K562 (cell line): ENCODE measurements at regions not wholly inside any gene's neighbourhood (a gene's known extent, or its start where the extent isn't known, plus 50 kb on each side); places are given as distances from the start of the nearest gene placed in this dataset.

Source experiments
- ATAC-seq: fragments of 200-7000 bp; cut with Tn5 transposase; 3 replicates; pipeline ENCODE4 v1.9.1; 2020; ENCODE audit warnings: moderate library complexity
- BruUV-seq: library from RNA; stranded (reverse); fragments of 400-500 nt; replicated peaks from 2 replicates; lab custom pipeline; 2021; lab: Mats Ljungman, UMichigan
- CTCF ChIA-PET: fragments of 300-600 bp; formaldehyde crosslinking; extraction: SDS; loops from one replicate; lab custom pipeline; 2021; ENCODE audit warnings: low intra/inter-chr PET ratio; lab: Yijun Ruan, JAX
- POLR2A ChIA-PET: fragments of 300-600, 350-650 bp; sonication (Branson Sonifier 250); formaldehyde crosslinking; extraction: SDS; loops from one replicate; lab custom pipeline; 2021; ENCODE audit warnings: antibody characterized with exemption, inconsistent platforms; lab: Yijun Ruan, JAX
- DNase-seq, 4 experiments: peaks; one replicate each; pipeline versions ENCODE4 v3.0.0 to v3.0.0-alpha.2; 2011 to 2018; ENCODE audit warnings: low spot score in 3 of 4, mixed read lengths in 3 of 4; ENCODE audit errors: extremely low read depth in 1 of 4
- FAIRE-seq: peaks from 2 replicates; lab custom pipeline; 2011; peaks lifted over from hg19 to GRCh38; lab: Jason Lieb, UNC
- H2AFZ ChIP-seq: 2 replicates; pipeline ENCODE4 v1.6.0; 2011; ENCODE audit warnings: low read depth, low read length, control low read depth, inconsistent platforms
- H3K27ac ChIP-seq: fragments of 200-600 bp; 3 replicates; pipeline ENCODE4 v1.8.0; 2011; ENCODE audit warnings: low read depth, mild to moderate bottlenecking, control low read depth, inconsistent platforms, low read length, moderate library complexity, mixed read lengths; ENCODE audit errors: extremely low read depth
- H3K27me3 ChIP-seq, 2 experiments: fragments of 300-600 bp in 1 of 2; 2 replicates in 1 of 2; 3 replicates in 1 of 2; pipeline versions ENCODE4 v1.6.0 to v1.8.0; 2011; ENCODE audit warnings: inconsistent platforms in 2 of 2, low read length in 2 of 2, mild to moderate bottlenecking in 1 of 2, mixed read lengths in 1 of 2, moderate library complexity in 1 of 2; ENCODE audit not compliant: control insufficient read depth in 2 of 2, insufficient read depth in 2 of 2
- H3K36me3 ChIP-seq: fragments of 300-600 bp; 3 replicates; pipeline ENCODE4 v1.8.0; 2011; ENCODE audit warnings: mild to moderate bottlenecking, low read length, inconsistent platforms; ENCODE audit not compliant: control insufficient read depth, insufficient read depth
- H3K4me1 ChIP-seq, 2 experiments: fragments of 200-600 bp in 1 of 2; replicated peaks in 1 of 2; 2 replicates in 1 of 2; 3 replicates in 1 of 2; pipeline versions ENCODE4 v1.5.1 to v1.8.0; 2011; ENCODE audit warnings: inconsistent platforms in 2 of 2, low read length in 2 of 2, mild to moderate bottlenecking in 1 of 2, mixed read lengths in 1 of 2, moderate library complexity in 1 of 2; ENCODE audit not compliant: control insufficient read depth in 2 of 2, insufficient read depth in 2 of 2
- H3K4me2 ChIP-seq: 2 replicates; pipeline ENCODE4 v1.6.1; 2011; ENCODE audit warnings: low read length, control low read depth, inconsistent platforms, mixed read lengths; ENCODE audit not compliant: insufficient read depth
- H3K4me3 ChIP-seq: fragments of 200-600 bp; sonication (generic), shearing (Covaris generic); 2 replicates; pipeline ENCODE4 v1.5.1; 2016; ENCODE audit warnings: control low read depth, inconsistent platforms
- H3K79me2 ChIP-seq: fragments of 200-600 bp; 3 replicates; pipeline ENCODE4 v1.8.0; 2011; ENCODE audit warnings: low read length, inconsistent platforms; ENCODE audit not compliant: control insufficient read depth, insufficient read depth
- H3K9ac ChIP-seq, 2 experiments: 2 replicates each; pipeline versions ENCODE4 v1.6.0 to v1.6.1; 2011; ENCODE audit warnings: low read depth in 2 of 2, low read length in 2 of 2, control low read depth in 1 of 2, inconsistent platforms in 1 of 2, mild to moderate bottlenecking in 1 of 2, mixed read lengths in 1 of 2; ENCODE audit not compliant: insufficient read depth in 1 of 2
- H3K9me1 ChIP-seq: one replicate; pipeline ENCODE4 v1.6.0; 2011; ENCODE audit warnings: inconsistent platforms, mild to moderate bottlenecking, low read length, moderate library complexity; ENCODE audit not compliant: control insufficient read depth, insufficient read depth
- H3K9me3 ChIP-seq: replicated peaks from 2 replicates; pipeline ENCODE4 v1.5.1; 2011; ENCODE audit warnings: low read depth, low read length, inconsistent platforms; ENCODE audit not compliant: control insufficient read depth, insufficient read depth
- H4K20me1 ChIP-seq: replicated peaks from 2 replicates; pipeline ENCODE4 v1.6.1; 2011; ENCODE audit warnings: low read length, inconsistent platforms, mixed read lengths; ENCODE audit not compliant: control insufficient read depth, insufficient read depth
- ARID2 ChIP-seq: fragments of 450-650 bp; IDR thresholded peaks from 2 replicates; pipeline ENCODE4 v1.6.1; 2017; ENCODE audit warnings: antibody characterized with exemption, mild to moderate bottlenecking
- ARNT ChIP-seq, 2 experiments: fragments of 450-650 bp; IDR thresholded peaks; 2 replicates each; pipeline ENCODE4 v1.6.1; 2016; ENCODE audit warnings: mild to moderate bottlenecking in 1 of 2
- CCNT2 ChIP-seq: IDR thresholded peaks from 2 replicates; pipeline ENCODE4 v1.6.1; 2011; ENCODE audit warnings: borderline replicate concordance, low read depth, mild to moderate bottlenecking, moderate library complexity, mixed read lengths, low read length; ENCODE audit not compliant: insufficient read length; ENCODE audit errors: extremely low read depth
- CEBPG ChIP-seq, 3 experiments: fragments of 200-800 bp in 1 of 3; sonication (Bioruptor generic) in 1 of 3; sonication (generic) in 1 of 3; formaldehyde crosslinking in 1 of 3; IDR thresholded peaks in 2 of 3; conservative IDR thresholded peaks in 1 of 3; 2 replicates each; pipeline versions ENCODE4 v1.6.1 to v1.8.0; 2016 to 2022; ENCODE audit warnings: missing compliant biosample characterization in 2 of 3, missing genetic modification characterization in 2 of 3, mild to moderate bottlenecking in 1 of 3, missing genetic modification reagents in 1 of 3
- CREM ChIP-seq: IDR thresholded peaks from 2 replicates; pipeline ENCODE4 v1.6.1; 2014; ENCODE audit warnings: antibody characterized with exemption, low read depth
- EZH2 ChIP-seq: IDR thresholded peaks from 2 replicates; pipeline ENCODE4 v1.6.1; 2012; ENCODE audit warnings: low read depth, mild to moderate bottlenecking, inconsistent platforms, low read length, borderline replicate concordance
- KAT7 ChIP-seq: sonication (generic); formaldehyde crosslinking; IDR thresholded peaks from 2 replicates; pipeline ENCODE4 v1.8.0; 2022; ENCODE audit warnings: missing genetic modification reagents, mild to moderate bottlenecking, borderline replicate concordance
- MCM7 ChIP-seq, 2 experiments: fragments of 450-650 bp; IDR thresholded peaks; 2 replicates each; pipeline ENCODE4 v1.6.1; 2016 to 2018
- POLR2AphosphoS5 ChIP-seq: IDR thresholded peaks from 2 replicates; pipeline ENCODE4 v1.6.1; 2011; ENCODE audit warnings: mild to moderate bottlenecking, low read depth, low read length, moderate library complexity; ENCODE audit not compliant: control insufficient read depth, insufficient read depth
- POLR2G ChIP-seq: fragments of 200-400 bp; formaldehyde crosslinking; IDR thresholded peaks from 2 replicates; pipeline ENCODE4 v1.6.1; 2017; ENCODE audit warnings: low read depth, mild to moderate bottlenecking, antibody characterized with exemption, low read length, moderate library complexity
- SAFB2 ChIP-seq: fragments of 200-400 bp; formaldehyde crosslinking; IDR thresholded peaks from 2 replicates; pipeline ENCODE4 v1.6.1; 2018; ENCODE audit warnings: borderline replicate concordance, low read length, low read depth, moderate library complexity; ENCODE audit not compliant: severe bottlenecking
- SP1 ChIP-seq: sonication (generic); formaldehyde crosslinking; IDR thresholded peaks from 2 replicates; pipeline ENCODE4 v1.8.1; 2022; ENCODE audit warnings: mild to moderate bottlenecking, missing genetic modification reagents
- STAT5B ChIP-seq: fragments of 250-450 bp; sonication (Bioruptor Pico); IDR thresholded peaks from 2 replicates; pipeline ENCODE4 v1.8.0; 2021; ENCODE audit warnings: mild to moderate bottlenecking, inconsistent platforms
- ZNF232 ChIP-seq: sonication (generic); formaldehyde crosslinking; IDR thresholded peaks from 2 replicates; pipeline ENCODE4 v1.8.0; 2022; ENCODE audit warnings: mild to moderate bottlenecking, missing genetic modification reagents
- ZNF316 ChIP-seq: fragments of 450-650 bp; IDR thresholded peaks from 2 replicates; pipeline ENCODE4 v1.6.1; 2016
- WGBS: fragments of 100-300 bp; shearing (Covaris generic); methylation state at CpG from one replicate; pipeline ENCODE4 v1.1.6; 2016; ENCODE audit warnings: low coverage, mixed read lengths; ENCODE audit not compliant: insufficient coverage; ENCODE audit errors: missing lambda C conversion rate; 5-methylcytosine and 5-hydroxymethylcytosine counted together
- in situ Hi-C: fragments of 300-500 bp; cut with MboI; formaldehyde crosslinking; loops from 4 replicates; pipeline ENCODE4 v1.15.0; 2018; ENCODE audit warnings: inconsistent platforms, mixed read lengths
- intact Hi-C: fragments of 100-400 bp; cut with micrococcal nuclease; formaldehyde crosslinking; loops from 2 replicates; pipeline ENCODE4 v1.14.2; 2022
- TF ChIP-seq, protein P1 (sequence below): fragments of 450-650 bp; IDR thresholded peaks from one replicate; pipeline ENCODE4 v1.6.1; 2018; ENCODE audit warnings: mild to moderate bottlenecking, moderate library complexity; ENCODE audit not compliant: partially characterized antibody
- TF ChIP-seq, protein P2 (sequence below), 3 experiments: fragments of 200-800 bp in 1 of 3; fragments of 250-450 bp in 1 of 3; fragments of 450-650 bp in 1 of 3; sonication (Bioruptor Pico) in 1 of 3; sonication (Bioruptor generic) in 1 of 3; formaldehyde crosslinking in 1 of 3; IDR thresholded peaks; 2 replicates each; pipeline versions ENCODE4 v1.6.1 to v1.8.0; 2016 to 2022; ENCODE audit warnings: mild to moderate bottlenecking in 2 of 3, missing genetic modification characterization in 2 of 3, missing compliant biosample characterization in 1 of 3, moderate library complexity in 1 of 3

DNA sequence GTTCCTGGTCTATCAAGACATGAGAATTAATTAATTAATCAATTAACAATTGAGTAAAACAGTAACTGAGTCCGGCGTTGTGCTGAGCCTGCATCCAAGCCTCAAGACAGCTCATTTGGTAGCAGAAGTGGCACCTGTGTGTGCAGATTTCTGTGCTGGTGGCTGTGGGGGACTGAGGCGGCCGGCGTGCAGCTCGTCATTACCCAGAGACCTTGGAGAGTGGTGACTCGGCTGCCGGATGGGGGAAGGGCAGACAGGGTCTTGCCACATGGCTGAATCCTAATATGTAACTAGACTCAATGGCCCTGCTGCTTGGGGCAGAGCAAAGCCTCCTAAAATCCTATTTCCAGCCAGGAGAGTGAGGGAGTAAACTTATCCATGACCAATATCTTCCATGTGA lies 510.2 kb downstream of the TCERG1L start:
- H3K4me2 ChIP-seq = no peak overlapping the region
- FAIRE-seq = no peak
- BruUV-seq = no TSS peak

More for the DNA sequence above, 510.2 kb downstream of the TCERG1L start:
- H4K20me1 ChIP-seq = no peaks in the 10 kb centered on the region
- no peaks in the 10 kb centered on the region for H3K79me2 ChIP-seq
- no peak overlapping the region for H3K9ac ChIP-seq
- no peaks in the 10 kb centered on the region for H3K36me3 ChIP-seq
- no peak overlapping the region for H2AFZ ChIP-seq
- no peak overlapping the region for H3K27ac ChIP-seq
- H3K27me3 ChIP-seq = 0 out of 5 replicates have a peak, but pooled peaks cover 0 to 4% of the 10 kb centered on the region in 2 experiments
- 0% methylated on average over 5 of the region's 8 CpGs for WGBS
- intact Hi-C loops = no loop called here
- in situ Hi-C loops = no loop called here
- no peak overlapping the region for H3K4me3 ChIP-seq
- ChIA-PET CTCF (no interaction called here), POLR2A (no interaction called here)
- no peak for DNase-seq
- no peak for TF ChIP-seq ZNF316
- TF ChIP-seq, protein P1, sequence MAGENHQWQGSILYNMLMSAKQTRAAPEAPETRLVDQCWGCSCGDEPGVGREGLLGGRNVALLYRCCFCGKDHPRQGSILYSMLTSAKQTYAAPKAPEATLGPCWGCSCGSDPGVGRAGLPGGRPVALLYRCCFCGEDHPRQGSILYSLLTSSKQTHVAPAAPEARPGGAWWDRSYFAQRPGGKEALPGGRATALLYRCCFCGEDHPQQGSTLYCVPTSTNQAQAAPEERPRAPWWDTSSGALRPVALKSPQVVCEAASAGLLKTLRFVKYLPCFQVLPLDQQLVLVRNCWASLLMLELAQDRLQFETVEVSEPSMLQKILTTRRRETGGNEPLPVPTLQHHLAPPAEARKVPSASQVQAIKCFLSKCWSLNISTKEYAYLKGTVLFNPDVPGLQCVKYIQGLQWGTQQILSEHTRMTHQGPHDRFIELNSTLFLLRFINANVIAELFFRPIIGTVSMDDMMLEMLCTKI = no peak
- TF ChIP-seq POLR2G = no peak
- TF ChIP-seq SAFB2 = no peak
- TF ChIP-seq SP1 (CRISPR knock-in tag) = no peak
- no peak for TF ChIP-seq POLR2AphosphoS5
- TF ChIP-seq ARNT (IDR thresholded peaks at IDR 0.05) = no peak
- no peak for TF ChIP-seq KAT7 (CRISPR knock-in tag)
- no peak for TF ChIP-seq CCNT2
- TF ChIP-seq ZNF232 (CRISPR knock-in tag) = no peak
- TF ChIP-seq CEBPG (CRISPR knock-in tag; IDR thresholded peaks at IDR 0.05) = no peak
- no peak for TF ChIP-seq CEBPG (tag; conservative IDR thresholded peaks at IDR 0.05 in 1 of 2, IDR thresholded peaks at IDR 0.05 in 1 of 2)
- TF ChIP-seq, protein P2, sequence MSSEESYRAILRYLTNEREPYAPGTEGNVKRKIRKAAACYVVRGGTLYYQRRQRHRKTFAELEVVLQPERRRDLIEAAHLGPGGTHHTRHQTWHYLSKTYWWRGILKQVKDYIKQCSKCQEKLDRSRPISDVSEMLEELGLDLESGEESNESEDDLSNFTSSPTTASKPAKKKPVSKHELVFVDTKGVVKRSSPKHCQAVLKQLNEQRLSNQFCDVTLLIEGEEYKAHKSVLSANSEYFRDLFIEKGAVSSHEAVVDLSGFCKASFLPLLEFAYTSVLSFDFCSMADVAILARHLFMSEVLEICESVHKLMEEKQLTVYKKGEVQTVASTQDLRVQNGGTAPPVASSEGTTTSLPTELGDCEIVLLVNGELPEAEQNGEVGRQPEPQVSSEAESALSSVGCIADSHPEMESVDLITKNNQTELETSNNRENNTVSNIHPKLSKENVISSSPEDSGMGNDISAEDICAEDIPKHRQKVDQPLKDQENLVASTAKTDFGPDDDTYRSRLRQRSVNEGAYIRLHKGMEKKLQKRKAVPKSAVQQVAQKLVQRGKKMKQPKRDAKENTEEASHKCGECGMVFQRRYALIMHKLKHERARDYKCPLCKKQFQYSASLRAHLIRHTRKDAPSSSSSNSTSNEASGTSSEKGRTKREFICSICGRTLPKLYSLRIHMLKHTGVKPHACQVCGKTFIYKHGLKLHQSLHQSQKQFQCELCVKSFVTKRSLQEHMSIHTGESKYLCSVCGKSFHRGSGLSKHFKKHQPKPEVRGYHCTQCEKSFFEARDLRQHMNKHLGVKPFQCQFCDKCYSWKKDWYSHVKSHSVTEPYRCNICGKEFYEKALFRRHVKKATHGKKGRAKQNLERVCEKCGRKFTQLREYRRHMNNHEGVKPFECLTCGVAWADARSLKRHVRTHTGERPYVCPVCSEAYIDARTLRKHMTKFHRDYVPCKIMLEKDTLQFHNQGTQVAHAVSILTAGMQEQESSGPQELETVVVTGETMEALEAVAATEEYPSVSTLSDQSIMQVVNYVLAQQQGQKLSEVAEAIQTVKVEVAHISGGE (CRISPR knock-in tag; IDR thresholded peaks at IDR 0.05) = no peak
- no peak for TF ChIP-seq CREM
- no peak for TF ChIP-seq STAT5B (CRISPR knock-in tag)
- TF ChIP-seq MCM7 (IDR thresholded peaks at IDR 0.05) = no peak
- TF ChIP-seq EZH2 = no peak
- TF ChIP-seq ARID2 = no peak
- no peaks in the 10 kb centered on the region for H3K9me1 ChIP-seq
- H3K9me3 ChIP-seq = no peaks in the 10 kb centered on the region
- ATAC-seq = no peak
- no peaks in the 10 kb centered on the region for H3K4me1 ChIP-seq
